HG02571 (cell line): ENCODE measurements at regions not wholly inside any gene's neighbourhood (a gene's known extent, or its start where the extent isn't known, plus 50 kb on each side); places are given as distances from the start of the nearest gene placed in this dataset.

Experiments
- ATAC-seq: cut with Tn5 transposase; IDR thresholded peaks from one replicate; pipeline ENCODE4 v1.9.1; 2021; ENCODE audit warnings: mild to moderate bottlenecking, moderate library complexity; ENCODE audit not compliant: unreplicated experiment

DNA sequence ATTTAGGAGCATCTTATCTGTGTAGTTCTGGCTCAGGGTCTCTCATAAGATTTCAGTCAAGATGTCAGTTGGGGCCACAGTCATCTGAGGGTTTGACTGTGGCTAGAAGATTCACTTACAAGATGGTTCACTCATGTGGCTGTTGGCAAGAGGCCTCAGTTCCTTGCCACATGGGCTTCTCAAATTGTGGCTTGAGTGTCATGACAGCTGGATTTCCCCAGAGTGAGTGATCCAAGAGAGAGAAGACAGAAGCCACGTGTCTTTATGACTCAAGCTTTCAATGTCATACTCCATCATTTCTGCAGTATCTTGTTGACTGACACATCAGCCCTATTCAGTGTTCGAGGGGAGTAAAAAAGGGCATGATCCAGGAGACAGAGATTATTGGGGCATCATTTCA is 131.3 kb upstream of the AP1S2 start:
- no peak for ATAC-seq

DNA sequence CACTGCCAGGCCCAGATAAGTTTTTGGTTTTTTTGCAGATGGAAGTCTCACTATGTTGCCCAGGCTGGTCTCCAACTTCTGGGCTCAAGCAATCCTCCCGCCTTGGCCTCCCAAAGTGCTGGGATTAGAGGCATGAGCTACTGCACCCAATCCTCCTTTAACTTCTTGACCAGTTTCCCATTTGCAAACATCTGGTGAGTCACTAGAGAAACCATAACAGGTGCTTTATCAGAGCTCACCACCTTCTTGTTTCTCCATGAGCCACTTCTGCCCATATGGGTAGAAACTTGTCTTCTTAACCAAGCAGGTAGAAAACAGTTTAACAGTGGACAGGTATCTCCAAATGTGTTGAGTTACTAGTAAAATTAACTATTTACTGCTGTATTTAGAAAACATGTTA is 128.4 kb upstream of the AP1S2 start:
- no peak for ATAC-seq

DNA sequence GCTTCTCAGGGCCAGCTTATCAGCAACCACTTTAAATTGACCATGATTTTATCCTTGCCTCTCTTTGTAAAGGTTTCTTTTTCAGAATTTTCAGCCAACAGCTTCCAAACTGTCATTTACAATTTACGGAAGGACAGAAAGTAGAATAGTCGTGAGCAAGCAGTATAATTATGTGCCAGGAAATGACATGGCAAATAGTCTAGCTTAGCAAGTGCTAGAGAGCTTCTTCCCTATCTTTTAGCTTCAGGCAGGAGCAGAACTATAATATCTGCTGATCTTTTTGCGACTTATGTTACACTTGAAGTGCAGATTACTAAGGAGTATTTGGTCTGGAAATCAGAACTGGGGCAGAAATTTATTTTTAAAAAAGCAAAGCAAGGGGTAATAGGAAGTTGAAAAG is 123.0 kb upstream of the AP1S2 start:
- ATAC-seq: no peak

DNA sequence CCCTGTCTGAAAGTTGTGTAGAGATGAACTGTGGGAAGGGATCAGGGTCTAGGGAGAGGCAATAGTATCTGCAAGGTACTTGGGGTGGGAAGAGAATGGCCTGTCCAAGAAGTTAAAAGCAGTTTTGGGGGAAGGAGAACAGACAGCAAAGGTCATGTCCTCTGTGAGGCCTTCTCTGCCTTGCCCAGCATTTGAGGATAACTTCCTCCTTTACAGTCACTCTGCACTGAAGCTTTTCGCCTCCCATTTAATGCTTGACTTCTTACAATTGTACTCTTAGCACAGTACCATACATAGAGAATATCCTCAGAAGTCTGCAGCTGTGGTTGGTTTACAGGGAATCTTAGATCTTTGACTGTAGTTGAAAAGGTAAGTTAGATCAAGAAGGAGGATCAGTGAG is 121.8 kb upstream of the AP1S2 start:
- ATAC-seq: no peak

DNA sequence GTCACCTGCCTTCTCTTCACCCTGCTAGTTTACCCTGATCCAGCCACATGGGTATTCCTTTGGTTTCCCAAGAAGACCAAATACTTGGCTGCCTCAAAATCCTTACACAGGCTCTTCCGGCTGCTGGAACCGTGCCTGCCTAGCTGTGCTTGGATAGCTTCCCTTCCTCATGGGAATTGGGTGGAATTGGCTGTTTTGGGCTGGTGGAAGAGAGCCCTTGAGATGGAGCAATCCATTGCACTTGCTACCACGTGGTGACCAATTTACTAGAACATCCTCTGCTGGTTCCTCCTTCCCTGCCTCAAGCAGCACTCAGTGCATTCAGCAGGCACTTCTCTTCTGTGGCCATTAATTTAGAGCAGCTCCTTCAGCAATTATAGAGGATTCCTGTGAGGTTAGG is 119.3 kb upstream of the AP1S2 start:
- no peak for ATAC-seq

DNA sequence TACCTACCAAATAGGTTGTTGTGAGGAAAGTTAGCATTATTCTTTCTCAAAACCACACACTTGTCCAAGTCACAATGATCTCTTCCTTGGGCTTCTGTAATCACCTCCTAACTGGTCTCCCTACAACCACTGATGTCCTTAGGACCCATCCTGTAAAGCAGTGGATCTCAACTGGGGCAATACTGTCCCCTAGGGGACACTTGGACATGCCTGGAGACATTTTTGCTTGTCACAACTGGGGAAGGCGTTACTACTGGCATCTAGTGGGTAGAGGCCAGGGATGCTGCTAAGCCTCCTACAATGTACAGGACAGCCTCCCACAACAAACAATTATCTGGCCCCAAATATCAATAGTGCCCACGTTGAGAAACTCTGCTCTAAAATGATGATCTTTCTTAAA is 118.7 kb upstream of the AP1S2 start:
- ATAC-seq: no peak

DNA sequence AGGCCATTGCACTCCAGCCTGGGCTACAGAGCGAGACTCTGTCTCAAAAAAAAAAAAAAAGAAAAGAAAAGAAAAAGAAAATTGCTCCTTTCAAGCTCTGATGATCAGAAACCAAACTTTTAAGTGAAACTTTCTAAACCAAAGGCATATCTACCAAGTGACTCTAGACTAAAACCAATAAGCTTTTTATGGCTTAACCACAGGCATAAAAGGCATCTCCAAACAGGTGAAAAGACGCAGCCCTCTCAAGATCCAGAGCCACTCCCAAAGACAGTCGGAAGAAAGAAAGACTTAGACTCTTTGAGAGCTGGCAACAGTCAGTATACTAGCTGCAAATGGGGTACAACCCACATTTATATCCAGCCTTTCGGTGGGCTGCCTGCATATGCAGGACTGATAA is 117.1 kb upstream of the AP1S2 start:
- no peak for ATAC-seq

DNA sequence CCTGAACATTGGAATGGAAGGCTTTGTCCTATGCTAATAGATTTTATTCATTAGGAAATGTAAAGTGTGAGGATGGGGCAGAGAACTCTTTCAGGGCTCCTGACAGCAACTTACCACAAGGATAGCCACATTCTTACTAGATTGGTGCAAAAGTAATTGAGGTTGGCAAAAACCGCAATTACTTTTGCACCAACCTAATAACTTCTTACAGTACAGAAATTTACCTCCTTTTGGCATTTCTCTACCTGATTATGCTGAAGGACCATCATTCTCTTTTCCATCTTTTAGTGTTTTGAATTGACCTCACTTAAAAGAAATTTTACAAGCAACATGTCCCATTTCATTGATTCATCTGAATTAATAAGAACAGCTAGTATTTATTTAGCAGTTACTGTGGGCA is 109.2 kb upstream of the AP1S2 start:
- ATAC-seq: no peak

DNA sequence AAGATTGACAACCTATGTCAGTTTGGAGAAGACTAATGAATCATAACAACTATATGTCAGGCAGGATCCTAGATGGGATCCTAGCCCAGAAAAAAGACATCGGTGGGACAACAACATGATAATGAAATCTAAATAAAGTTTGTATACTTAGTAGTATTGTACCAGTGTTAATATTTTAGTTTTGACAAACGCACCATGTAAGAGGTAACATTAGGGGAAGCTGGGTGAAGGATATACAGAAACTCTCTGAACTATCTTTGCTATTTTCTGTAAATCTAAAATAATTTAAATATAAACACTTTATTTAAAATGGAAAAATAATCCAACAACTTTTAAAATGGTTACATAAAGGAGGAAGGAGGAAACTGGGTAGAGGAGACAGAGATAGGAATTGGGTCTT is 105.6 kb upstream of the AP1S2 start:
- no peak for ATAC-seq

DNA sequence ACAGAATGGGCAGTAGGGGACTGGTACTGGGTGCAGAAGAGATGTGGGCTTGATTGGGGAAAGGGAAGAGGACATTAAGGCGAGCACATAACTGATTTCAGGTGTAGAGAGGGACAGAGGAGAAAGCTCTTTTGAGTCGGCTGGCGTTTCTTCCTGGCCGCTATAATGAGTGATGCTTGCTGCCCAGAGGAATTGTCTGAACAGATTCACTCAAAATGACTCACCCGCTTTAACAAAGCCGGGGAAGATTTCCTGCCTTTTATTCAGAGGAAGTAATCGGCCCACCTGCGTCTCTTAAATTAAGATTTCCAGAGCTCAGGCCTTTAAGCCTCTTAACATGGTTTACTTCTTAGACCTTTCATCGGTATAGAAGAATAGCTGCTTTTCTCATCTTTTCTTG is 102.1 kb upstream of the AP1S2 start:
- no peak for ATAC-seq

DNA sequence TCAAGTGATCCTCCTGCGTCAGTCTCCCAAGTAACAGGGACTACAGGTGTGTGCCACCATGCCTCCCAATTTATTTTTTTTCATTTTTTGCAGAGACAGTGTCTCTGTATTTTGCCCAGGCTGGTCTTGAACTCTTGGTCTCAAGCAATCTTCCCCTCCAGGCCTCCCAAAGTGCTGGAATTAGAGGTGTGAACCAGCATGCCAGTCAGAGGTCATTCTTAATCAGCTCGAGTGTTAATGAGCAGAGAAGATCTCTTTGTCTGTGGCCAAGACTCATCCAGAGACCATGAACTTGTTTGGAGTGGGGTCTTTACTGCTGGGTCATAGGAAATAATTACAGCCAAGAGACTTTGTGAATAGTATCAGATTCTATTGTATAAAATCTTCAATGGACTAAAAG is 99.2 kb upstream of the AP1S2 start:
- ATAC-seq: no peak

DNA sequence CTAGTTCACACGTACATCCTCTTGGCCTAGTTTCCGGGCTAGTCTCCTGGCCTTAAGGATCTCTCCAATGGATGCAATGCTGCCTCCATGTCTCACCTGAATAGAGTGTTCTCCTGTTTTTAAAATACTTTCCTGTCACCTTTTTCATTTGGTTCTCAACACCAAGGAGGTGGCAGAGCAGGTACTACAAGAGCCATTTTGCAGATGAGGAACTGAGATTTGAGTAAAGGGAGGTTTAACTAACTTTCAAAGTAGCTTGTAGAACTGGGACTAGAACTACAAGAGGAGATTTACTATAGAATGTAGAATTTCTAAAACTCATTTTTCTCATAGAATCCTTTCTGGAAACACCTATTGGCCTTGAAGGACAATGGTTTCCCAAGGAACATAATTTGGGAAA is 97.6 kb upstream of the AP1S2 start:
- no peak for ATAC-seq

DNA sequence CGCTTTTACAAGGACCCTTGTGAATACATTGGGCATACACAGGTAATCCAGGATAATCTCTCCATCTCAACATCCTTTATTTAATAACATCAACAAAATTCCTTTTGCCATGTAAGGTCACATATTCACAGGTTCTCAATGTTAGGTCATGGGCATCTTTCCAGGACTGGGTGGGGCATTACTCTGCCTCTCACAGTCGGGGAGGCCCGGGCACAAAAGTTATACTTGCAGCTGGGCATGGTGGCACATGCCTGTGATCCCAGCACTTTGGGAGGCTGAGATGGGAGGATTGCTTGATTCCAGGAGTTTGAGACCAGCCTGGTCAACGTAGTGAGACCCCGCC is 93.7 kb upstream of the AP1S2 start:
- ATAC-seq: no peak

DNA sequence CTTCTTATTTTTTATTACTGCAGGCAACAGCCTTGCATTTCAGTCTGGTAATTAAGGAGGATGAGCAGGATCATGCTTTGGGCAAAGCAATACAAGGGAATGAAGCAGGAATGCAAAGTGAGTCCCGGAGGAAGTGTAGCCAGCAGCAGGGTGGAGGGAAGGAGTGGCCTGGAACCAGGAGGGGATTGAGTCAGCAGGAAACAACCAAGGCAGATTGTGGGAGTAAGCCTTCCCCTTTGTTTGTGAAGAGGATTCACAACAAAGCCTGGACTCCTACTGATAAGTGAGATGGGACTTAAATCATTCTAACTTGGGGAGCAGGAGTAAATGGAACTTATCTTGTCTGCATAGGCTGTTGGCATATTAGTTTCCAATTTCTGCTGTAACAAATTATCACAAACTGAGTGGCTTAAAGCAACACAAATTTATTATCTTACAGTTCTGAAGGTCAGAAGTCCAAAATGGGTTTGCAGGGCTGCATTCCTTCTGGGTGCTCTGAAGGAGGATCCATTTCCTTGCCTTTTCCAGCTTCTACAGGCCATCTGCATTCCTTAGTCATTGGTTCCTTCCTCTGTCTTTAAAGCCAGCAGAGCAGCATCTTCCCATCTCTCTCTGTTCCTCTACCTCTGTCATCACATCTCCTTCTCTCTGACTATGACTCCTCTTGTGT is 93.2 kb upstream of the AP1S2 start:
- ATAC-seq: no peak

DNA sequence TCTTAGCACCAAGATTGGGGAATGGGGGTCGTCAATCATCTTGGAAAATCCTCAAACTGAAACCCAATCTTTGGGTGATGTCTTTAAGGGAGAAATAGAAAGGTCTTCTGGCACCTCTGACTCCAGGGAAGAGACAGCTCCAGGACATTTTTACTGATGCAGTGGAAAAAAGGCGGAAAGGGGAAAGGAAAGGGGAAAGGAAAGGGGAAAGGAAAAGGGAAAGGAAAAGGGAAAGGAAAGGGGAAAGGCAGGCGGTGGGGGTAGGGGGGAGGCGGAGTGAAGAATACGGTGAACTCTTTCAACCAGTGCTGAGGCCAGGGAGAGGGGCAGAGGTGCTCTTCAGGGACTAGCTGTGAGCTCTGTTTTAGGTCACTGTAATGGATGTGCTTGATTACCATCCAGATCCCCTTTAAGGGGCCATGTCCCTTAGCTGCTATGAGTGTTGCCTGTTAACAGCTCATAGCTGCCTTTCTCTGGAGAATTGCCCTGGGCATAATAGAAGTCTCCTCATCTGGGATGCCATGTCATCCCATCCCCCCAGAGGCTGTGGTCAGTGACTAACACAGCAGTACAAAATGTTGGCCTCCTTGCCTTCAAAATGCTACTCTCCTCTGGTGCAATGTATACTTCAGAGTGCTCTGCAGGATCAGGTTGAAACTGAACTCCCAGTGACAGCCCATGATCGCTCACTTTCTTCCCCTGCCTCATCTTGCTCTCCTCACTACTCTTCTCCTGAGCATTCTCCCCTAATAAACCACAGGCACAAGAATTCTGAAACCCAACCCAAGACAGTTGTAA is 92.4 kb upstream of the AP1S2 start:
- no peak for ATAC-seq

DNA sequence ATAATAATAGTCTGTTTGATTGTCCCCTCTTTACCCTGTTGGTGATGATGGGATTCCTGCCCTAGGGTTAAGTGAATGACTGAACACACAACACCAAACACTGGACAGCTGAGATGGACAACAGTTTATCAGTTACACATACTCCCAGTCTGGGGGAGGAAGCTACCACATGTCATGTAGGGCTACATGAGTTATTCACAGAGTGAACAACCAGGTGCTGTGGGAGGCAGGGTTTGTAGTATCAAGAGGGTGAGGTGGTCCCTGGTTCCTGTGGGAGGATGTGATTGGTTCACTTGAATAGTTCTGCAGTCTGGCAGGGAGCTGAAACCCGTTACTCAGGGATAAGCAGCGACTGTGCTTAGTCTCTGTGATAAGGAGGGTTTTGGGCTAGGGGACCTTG is 88.8 kb upstream of the AP1S2 start:
- no peak for ATAC-seq

DNA sequence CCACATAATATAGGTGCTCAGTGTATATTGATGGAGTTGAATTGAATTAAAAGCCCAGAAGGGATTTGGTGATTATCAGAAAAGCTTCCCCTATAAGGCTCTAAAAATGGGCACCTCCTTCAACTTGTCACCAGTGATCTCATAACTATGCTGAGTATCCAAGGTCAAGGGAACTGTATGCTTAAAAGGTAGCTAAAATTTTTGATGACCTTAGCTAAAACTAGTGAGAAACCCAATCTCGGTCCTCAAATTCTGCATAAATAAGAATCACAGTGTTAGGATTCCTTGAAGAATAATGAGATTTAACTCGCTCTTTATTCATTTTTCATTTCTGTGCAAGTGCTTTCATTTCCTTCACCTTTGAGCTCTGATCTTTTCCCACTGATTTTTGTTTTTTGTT is 87.7 kb upstream of the AP1S2 start:
- ATAC-seq: no peak

DNA sequence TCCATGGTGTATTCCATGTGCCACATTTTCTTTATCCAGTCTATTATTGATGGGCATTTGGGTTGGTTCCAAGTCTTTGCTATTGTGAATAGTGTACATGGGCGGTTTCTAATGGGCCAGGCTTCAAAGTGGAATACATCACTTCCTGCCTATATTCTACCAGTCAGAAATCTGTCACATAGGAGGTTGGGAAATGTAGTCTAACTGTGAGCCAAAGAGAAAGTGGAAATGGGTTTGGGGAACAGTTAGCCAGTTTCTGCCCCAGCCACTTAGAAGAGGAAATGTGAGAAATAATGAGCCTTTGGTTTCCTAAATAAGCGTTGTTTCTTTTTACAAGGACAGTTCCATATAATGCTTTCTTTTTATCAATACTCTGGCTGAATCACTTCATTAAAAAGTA is 85.1 kb upstream of the AP1S2 start:
- no peak for ATAC-seq

DNA sequence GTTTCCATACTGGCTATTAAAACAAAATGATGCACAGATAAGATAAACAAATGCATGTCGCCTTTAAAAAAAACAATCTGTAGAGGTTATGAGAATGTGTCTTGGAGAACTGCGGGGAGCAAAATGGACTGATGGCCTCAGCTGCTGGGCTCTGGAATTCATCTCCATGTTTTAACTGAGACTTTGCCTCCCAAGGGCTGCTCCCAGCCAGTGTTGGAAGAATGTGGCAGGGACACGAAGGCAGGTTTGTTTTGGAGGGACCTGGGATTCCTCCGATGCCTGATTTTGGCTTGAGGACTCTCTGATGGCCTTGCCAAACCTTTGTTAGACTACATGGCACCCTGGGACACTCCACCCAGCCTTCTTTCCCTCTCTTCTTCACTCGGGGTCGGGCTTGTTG is 83.5 kb upstream of the AP1S2 start:
- ATAC-seq: no peak

DNA sequence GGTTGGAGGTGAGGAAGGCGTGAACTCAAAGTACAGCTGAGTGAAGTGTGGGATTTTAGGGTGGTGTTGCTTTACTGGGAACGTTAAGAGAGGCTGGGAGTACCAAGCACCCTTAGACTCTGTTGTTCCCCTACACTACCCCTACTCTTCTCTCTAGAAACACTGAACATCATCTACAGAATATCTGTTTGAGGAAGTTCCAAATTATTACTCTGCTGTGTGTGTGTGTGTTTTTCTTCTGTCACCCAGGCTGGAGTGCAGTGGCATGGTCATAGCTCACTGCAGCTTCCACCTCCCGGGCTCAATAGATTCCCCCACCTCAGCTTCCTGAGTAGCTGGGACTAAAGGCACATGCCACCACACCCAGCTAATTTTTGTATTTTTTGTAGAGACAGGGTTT is 76.7 kb upstream of the AP1S2 start:
- ATAC-seq: no peak

DNA sequence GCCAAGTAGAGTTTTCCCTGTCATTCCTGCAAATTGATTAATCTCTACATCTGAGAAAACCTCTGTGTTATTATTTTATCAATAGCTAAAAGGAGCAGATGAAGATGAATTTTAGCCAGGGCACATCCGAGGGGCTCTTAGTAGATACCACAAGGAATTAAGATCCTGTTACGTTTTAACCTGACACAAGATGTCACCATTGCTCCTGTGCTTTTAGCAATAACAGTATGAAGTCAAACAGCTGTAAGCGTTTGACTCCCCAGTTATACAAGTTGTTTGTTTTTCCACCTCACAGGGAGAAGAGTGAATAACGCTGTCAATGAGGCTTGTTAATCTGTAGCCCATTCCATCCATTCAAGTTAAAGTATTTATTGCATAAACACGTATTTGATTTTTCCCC is 76.0 kb upstream of the AP1S2 start:
- ATAC-seq: no peak

DNA sequence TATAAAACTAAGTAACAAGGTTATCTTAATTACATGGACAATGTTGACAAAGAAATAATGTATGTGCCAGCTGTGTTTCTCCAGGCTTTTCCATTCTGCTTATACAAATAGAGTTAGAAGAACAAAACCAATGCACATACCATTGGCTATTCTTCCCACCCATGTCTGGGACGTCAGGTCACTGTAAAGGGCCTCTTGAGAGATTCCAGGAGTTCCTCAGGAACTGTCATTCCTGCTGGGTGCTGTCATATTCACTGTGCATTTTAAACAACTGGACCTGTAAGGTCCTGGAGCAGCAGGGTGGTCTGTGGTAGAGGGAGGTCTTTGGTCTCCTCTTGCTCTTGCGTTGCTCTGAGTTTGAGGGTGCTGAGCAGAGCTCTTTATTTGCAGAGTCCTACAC is 74.6 kb upstream of the AP1S2 start:
- no peak for ATAC-seq

DNA sequence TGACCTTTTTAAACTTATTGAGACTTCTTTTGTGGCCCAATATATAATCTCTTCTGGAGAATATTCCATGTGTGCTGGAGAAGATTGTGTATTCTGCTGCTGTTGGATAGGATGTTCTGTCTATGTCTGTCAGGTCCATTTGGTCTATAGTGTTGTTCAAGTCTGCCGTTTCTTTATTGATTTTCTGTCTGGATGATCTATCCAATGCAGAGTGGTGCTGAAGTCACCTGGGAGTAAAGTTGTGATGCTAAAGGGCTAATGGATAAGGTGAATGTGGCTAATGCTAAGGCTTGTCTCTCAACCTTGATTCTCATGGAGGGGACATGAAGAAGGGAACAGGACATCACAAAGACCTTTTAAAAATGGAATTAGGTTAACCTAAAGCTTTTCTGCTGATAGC is 72.0 kb upstream of the AP1S2 start:
- no peak for ATAC-seq
